HG02938 (cell line): ENCODE measurements at regions not wholly inside any gene's neighbourhood (a gene's known extent, or its start where the extent isn't known, plus 50 kb on each side); places are given as distances from the start of the nearest gene placed in this dataset.

Experiments used
- ATAC-seq: cut with Tn5 transposase; IDR thresholded peaks from one replicate; pipeline ENCODE4 v1.9.1; 2021; ENCODE audit warnings: mild to moderate bottlenecking, moderate library complexity; ENCODE audit not compliant: unreplicated experiment

- no peak for ATAC-seq
Measured at GRCh38 chr3:79928687-79929408, 161.1 kb upstream of the ROBO1 start.

- no peak for ATAC-seq
Measured at GRCh38 chr3:79926522-79926921, 158.7 kb upstream of the ROBO1 start.

- no peak for ATAC-seq
Measured at GRCh38 chr3:79922633-79923032, 154.8 kb upstream of the ROBO1 start.

GRCh38 chr3:79917561-79917960 is 149.8 kb upstream of the ROBO1 start:
- no peak for ATAC-seq

- ATAC-seq, result no peak
Measured at GRCh38 chr3:79910337-79910736, 142.5 kb upstream of the ROBO1 start.

GRCh38 chr3:79906106-79906505 is 138.3 kb upstream of the ROBO1 start:
- no peak for ATAC-seq

GRCh38 chr3:79902151-79902550 is 134.4 kb upstream of the ROBO1 start:
- ATAC-seq, result no peak

- ATAC-seq, result no peak
Measured at GRCh38 chr3:79898907-79899306, 131.1 kb upstream of the ROBO1 start.

GRCh38 chr3:79896086-79896485 is 128.3 kb upstream of the ROBO1 start:
- no peak for ATAC-seq

GRCh38 chr3:79887213-79887612 is 119.4 kb upstream of the ROBO1 start:
- ATAC-seq, result no peak

- no peak for ATAC-seq
Measured at GRCh38 chr3:79886204-79886603, 118.4 kb upstream of the ROBO1 start.

GRCh38 chr3:79885407-79885806 is 117.6 kb upstream of the ROBO1 start:
- ATAC-seq, result no peak

GRCh38 chr3:79884354-79884753 is 116.6 kb upstream of the ROBO1 start:
- no peak for ATAC-seq

GRCh38 chr3:79881431-79881830 is 113.6 kb upstream of the ROBO1 start:
- ATAC-seq, result no peak

- no peak for ATAC-seq
Measured at GRCh38 chr3:79878708-79879107, 110.9 kb upstream of the ROBO1 start.

- ATAC-seq, result no peak
Measured at GRCh38 chr3:79874646-79875045, 106.8 kb upstream of the ROBO1 start.

GRCh38 chr3:79872483-79872882 is 104.7 kb upstream of the ROBO1 start:
- ATAC-seq, result no peak

GRCh38 chr3:79871656-79872055 is 103.9 kb upstream of the ROBO1 start:
- ATAC-seq, result no peak

- no peak for ATAC-seq
Measured at GRCh38 chr3:79870313-79870620, 102.5 kb upstream of the ROBO1 start.

GRCh38 chr3:79869461-79870312 is 101.9 kb upstream of the ROBO1 start:
- ATAC-seq, result no peak

GRCh38 chr3:79866162-79866561 is 98.4 kb upstream of the ROBO1 start:
- ATAC-seq, result no peak

- no peak for ATAC-seq
Measured at GRCh38 chr3:79864077-79864476, 96.3 kb upstream of the ROBO1 start.
